Stimulated activated memory B cell treated with anti-CD40 and anti-IgM and Interleukin-4, amounts not matched to agents 10 μg/mL and 1 μg/mL and 100 μg/mL, for 72 hours (primary cell): ENCODE measurements at regions not wholly inside any gene's neighbourhood (a gene's known extent, or its start where the extent isn't known, plus 50 kb on each side); places are given as distances from the start of the nearest gene placed in this dataset.
"Not testable (repeated sequence)": the region's sequence is repeated elsewhere in the genome, so short reads cannot be mapped to it uniquely, and the experiment has no call there.

Experiments used
- ATAC-seq: fragments of 150-1000 bp; cut with Tn5 transposase; 2 replicates; pipeline ENCODE4 v1.10.0; 2021
- H3K27ac Mint-ChIP-seq: one replicate; pipeline ENCODE4 v1.8.0; 2022; ENCODE audit warnings: mild to moderate bottlenecking, mixed read lengths
- H3K27me3 Mint-ChIP-seq: one replicate; pipeline ENCODE4 v1.8.0; 2022; ENCODE audit warnings: mixed read lengths
- H3K36me3 Mint-ChIP-seq: one replicate; pipeline ENCODE4 v1.8.0; 2022; ENCODE audit warnings: mixed read lengths
- H3K4me1 Mint-ChIP-seq: one replicate; pipeline ENCODE4 v1.8.0; 2022; ENCODE audit warnings: mixed read lengths
- H3K4me3 Mint-ChIP-seq: one replicate; pipeline ENCODE4 v1.8.0; 2022; ENCODE audit warnings: mild to moderate bottlenecking, moderate library complexity, mixed read lengths
- H3K9me3 Mint-ChIP-seq: one replicate; pipeline ENCODE4 v1.8.0; 2022; ENCODE audit warnings: mixed read lengths

DNA sequence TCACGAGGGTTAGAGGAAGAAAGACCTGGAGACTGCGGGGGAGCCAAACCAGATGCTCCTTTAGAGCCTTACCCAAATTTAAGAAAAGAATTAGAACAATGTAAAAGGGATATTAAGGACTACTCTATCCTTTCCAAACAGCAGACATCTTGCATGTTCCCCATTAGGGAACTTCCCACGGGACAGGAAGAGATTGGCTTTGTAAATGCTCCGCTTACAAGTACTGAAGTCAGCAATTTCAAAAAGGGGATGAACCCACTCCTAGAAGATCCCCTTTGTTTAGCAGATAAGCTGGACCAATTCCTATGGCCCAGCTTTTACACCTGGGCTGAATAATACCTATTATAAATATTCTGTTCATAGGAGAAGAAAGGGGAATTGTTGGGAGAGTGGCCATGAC is 74.2 kb downstream of the APOBEC1 start:
- Mint-ChIP-seq H3K9me3 (peaks cover 6% of the 10 kb centered on the region), H3K4me1 (no peaks in the 10 kb centered on the region), H3K27me3 (peaks cover 36% of the 10 kb centered on the region), H3K27ac (no peak overlapping the region), H3K4me3 (no peak overlapping the region), H3K36me3 (no peaks in the 10 kb centered on the region)
- ATAC-seq = no peak

- ATAC-seq, H3K4me3 Mint-ChIP-seq, H3K9me3 Mint-ChIP-seq, H3K36me3 Mint-ChIP-seq, H3K4me1 Mint-ChIP-seq, H3K27ac Mint-ChIP-seq: not testable (repeated sequence)
- H3K27me3 Mint-ChIP-seq = peaks cover 42% of the 10 kb centered on the region
These were observed 75.6 kb downstream of the APOBEC1 start for GRCh38 chr12:7590085-7590484.

DNA sequence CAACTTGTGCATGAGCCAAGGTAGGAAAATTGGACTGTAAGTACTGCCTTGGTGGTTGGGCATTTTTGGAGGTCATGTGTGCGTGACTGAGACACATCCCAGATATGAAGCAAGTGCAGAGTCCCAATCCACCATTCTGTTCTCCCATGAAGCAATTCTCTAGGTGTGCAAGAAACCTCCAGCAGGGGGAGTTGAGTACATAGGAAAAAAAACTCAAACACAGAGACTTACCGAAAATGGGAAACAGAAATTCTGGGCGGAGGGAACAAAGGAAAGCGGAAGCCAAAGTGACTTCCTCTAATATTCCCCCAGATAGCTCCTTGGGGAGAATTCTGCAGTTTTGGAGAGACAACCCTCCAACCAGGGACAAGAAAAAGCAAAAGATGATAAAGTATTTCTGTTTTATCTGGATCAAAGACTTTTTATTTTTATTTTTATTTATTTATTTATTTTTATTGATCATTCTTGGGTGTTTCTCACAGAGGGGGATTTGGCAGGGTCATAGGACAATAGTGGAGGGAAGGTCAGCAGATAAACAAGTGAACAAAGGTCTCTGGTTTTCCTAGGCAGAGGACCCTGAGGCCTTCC is 76.9 kb downstream of the APOBEC1 start:
- not testable (repeated sequence) for H3K36me3 Mint-ChIP-seq, H3K4me1 Mint-ChIP-seq, ATAC-seq, H3K27ac Mint-ChIP-seq, H3K4me3 Mint-ChIP-seq, H3K9me3 Mint-ChIP-seq
- H3K27me3 Mint-ChIP-seq = peaks cover 53% of the 10 kb centered on the region

DNA sequence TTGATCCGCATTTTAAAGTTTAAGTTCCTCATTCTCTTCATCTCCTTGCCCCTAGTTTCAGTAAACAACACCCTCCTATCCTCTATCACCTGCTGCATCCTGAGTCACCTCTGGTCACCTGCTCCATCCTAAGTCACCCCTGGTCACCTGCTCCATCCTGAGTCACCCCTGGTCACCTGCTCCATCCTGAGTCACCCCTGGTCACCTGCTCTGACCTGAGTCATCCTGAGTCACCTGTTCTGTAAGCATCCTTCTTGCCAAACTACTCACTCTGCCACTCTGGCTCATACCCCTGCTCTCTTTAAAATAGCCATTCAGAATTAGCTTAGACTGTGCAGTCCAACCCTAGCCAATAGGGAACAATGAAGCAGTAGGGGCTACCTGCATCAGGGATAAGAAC is 80.6 kb upstream of the CD163 start:
- H3K4me3 Mint-ChIP-seq, H3K36me3 Mint-ChIP-seq, H3K4me1 Mint-ChIP-seq, H3K27ac Mint-ChIP-seq, H3K9me3 Mint-ChIP-seq, ATAC-seq: not testable (repeated sequence)
- peaks cover 56% of the 10 kb centered on the region for H3K27me3 Mint-ChIP-seq

GRCh38 chr12:7583471-7583870 is 79.9 kb upstream of the CD163 start:
- ATAC-seq = no peak
- Mint-ChIP-seq H3K36me3 (no peaks in the 10 kb centered on the region), H3K27ac (no peak overlapping the region), H3K4me3 (no peak overlapping the region), H3K27me3 (peaks cover 56% of the 10 kb centered on the region), H3K9me3 (peaks cover 2% of the 10 kb centered on the region), H3K4me1 (no peaks in the 10 kb centered on the region)

DNA sequence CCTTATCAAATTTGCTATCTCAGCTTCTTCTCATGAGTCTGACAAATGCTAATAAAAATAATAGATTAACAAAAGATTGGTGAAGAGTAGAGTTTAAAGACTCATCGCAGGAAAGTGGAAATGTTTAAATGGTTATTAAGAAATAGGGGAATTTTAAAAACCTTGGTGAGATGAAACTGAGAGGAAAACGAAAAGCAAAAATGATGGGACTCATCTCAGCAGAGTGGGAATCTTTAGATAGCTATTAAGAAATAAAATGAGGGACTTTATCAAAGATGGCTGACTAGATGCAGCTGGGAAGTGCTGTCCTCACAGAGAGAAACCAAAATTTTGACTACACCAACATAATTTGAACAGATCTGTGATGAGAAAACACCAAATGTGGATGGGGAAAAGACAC is 79.2 kb upstream of the CD163 start:
- Mint-ChIP-seq H3K36me3 (no peaks in the 10 kb centered on the region), H3K27me3 (peaks cover 56% of the 10 kb centered on the region), H3K27ac (no peak overlapping the region), H3K4me3 (no peak overlapping the region), H3K4me1 (no peaks in the 10 kb centered on the region), H3K9me3 (peaks cover 2% of the 10 kb centered on the region)
- ATAC-seq = no peak

GRCh38 chr12:7581625-7582024 is 78.0 kb upstream of the CD163 start:
- no peak overlapping the region for H3K27ac Mint-ChIP-seq

GRCh38 chr12:7581046-7581445 is 77.5 kb upstream of the CD163 start:
- Mint-ChIP-seq H3K27ac (no peak overlapping the region), H3K4me1 (no peaks in the 10 kb centered on the region), H3K4me3 (no peak overlapping the region), H3K36me3 (no peaks in the 10 kb centered on the region), H3K27me3 (peaks cover 45% of the 10 kb centered on the region), H3K9me3 (peaks cover 2% of the 10 kb centered on the region)
- ATAC-seq = no peak

More at GRCh38 chr12:7581625-7582024, 78.0 kb upstream of the CD163 start:
- peaks cover 2% of the 10 kb centered on the region for H3K9me3 Mint-ChIP-seq
- no peaks in the 10 kb centered on the region for H3K36me3 Mint-ChIP-seq
- peaks cover 50% of the 10 kb centered on the region for H3K27me3 Mint-ChIP-seq
- H3K4me1 Mint-ChIP-seq = no peaks in the 10 kb centered on the region
- no peak overlapping the region for H3K4me3 Mint-ChIP-seq
- no peak for ATAC-seq

DNA sequence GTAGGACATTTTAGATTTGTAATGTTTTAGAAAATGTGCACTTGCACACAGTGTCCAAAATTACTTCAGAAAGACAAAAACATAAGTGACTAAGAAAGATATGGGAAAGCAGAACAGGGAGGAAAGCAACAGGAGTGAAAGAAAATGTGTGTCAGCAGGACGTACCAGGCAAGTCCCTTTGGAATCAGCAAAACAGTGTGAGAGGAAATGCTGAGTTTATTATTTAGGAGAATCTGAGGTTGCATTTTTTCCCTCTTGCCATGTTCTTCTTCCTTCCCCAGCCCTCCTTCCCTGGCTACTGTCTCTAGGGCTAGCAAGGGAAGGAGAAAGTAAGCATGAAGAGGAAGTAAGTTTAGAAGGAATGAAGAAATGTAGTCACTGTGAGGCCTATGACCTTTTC is 67.7 kb upstream of the CD163 start:
- no peaks in the 10 kb centered on the region for H3K36me3 Mint-ChIP-seq
- no peak overlapping the region for H3K27ac Mint-ChIP-seq
- peaks cover 3% of the 10 kb centered on the region for H3K9me3 Mint-ChIP-seq
- H3K4me1 Mint-ChIP-seq = no peaks in the 10 kb centered on the region
- no peak overlapping the region for H3K4me3 Mint-ChIP-seq
- H3K27me3 Mint-ChIP-seq = peaks cover 16% of the 10 kb centered on the region
- ATAC-seq = no peak

DNA sequence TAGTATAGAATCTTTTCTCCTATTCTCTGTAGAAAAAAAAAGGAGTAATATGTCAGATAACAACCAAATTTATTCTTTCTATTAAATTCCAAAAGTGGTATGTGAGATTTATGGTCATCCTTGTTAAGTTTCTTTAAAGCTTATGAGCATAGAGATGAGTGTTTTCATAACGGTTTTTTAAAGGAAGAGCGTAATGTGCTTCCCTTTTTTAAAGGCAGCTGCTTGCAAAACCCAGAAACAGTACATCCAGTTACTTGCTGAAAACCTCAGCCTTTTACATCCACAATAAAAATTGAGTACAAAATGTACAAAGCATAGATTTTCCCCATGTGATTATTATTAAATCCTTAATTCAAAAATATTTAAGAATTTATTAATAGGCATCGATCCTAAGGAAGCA is 53.6 kb upstream of the CD163 start:
- H3K9me3 Mint-ChIP-seq = no peaks in the 10 kb centered on the region
- H3K36me3 Mint-ChIP-seq = no peaks in the 10 kb centered on the region
- no peak overlapping the region for H3K4me3 Mint-ChIP-seq
- H3K27ac Mint-ChIP-seq = no peak overlapping the region
- H3K27me3 Mint-ChIP-seq = peaks cover 12% of the 10 kb centered on the region
- no peaks in the 10 kb centered on the region for H3K4me1 Mint-ChIP-seq
- ATAC-seq = no peak

GRCh38 chr12:7555752-7556151 is 52.2 kb upstream of the CD163 start:
- Mint-ChIP-seq H3K4me3 (no peak overlapping the region), H3K27me3 (peaks cover 8% of the 10 kb centered on the region), H3K4me1 (no peaks in the 10 kb centered on the region), H3K9me3 (peaks cover 7% of the 10 kb centered on the region), H3K36me3 (no peaks in the 10 kb centered on the region), H3K27ac (no peak overlapping the region)
- no peak for ATAC-seq

DNA sequence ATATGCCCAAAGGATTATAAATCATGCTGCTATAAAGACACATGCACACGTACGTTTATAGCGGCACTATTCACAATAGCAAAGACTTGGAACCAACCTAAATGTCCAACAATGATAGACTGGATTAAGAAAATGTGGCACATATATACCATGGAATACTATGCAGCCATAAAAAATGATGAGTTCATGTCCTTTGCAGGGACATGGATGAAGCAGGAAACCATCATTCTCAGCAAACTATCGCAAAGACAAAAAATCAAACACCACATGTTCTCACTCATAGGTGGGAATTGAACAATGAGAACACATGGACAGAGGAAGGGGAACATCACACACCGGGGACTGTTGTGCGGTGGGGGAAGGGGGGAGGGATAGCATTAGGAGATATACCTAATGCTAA is 51.3 kb upstream of the CD163 start:
- H3K4me1 Mint-ChIP-seq, ATAC-seq, H3K27me3 Mint-ChIP-seq, H3K4me3 Mint-ChIP-seq, H3K36me3 Mint-ChIP-seq, H3K27ac Mint-ChIP-seq: not testable (repeated sequence)
- peaks cover 11% of the 10 kb centered on the region for H3K9me3 Mint-ChIP-seq
